GM04504 (cell line): ENCODE measurements at regions not wholly inside any gene's neighbourhood (a gene's known extent, or its start where the extent isn't known, plus 50 kb on each side); places are given as distances from the start of the nearest gene placed in this dataset.
"Not testable (repeated sequence)": the region's sequence is repeated elsewhere in the genome, so short reads cannot be mapped to it uniquely, and the experiment has no call there.

Experiments
- DNase-seq: peaks from one replicate; pipeline ENCODE4 v3.0.0-alpha.2; 2012; ENCODE audit warnings: low read depth

DNA sequence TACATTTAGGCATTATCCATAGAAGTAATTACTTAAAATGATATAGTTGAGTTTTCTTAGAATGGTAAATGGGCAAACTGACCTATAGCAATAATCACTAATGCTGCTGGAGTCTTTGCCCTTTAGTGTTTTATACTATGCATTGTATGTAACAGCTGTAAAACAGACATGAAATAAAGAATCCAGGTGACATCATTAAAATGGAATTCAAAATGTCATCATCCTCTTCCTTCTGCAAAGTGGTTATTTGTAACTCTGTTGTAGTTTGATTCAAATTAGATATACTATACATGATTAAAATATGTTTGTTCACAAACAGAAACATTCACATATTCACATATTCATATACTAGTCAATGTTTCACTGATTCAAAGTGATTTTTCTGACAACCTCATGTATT is 598.8 kb downstream of the SLC16A7 start:
- DNase-seq = no peak

DNA sequence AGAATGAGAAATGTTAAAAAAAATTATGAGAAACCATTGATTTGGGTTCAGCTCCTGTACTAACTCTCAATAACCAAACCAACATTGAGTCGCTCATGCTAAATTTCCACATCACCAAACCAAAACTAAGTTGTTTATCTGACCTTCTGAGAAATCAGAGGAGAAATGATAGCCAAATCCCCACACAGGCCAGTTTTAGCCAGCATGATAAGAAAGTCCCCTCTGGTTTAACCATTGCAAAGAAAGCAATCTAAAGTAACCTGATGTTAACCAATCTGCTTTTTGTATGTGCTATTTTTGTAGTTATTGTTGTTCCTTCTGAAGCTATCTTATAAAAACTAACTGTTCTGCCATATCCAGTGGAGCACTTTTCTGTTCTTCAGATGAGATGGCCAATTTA is 599.7 kb downstream of the SLC16A7 start:
- DNase-seq = no peak

DNA sequence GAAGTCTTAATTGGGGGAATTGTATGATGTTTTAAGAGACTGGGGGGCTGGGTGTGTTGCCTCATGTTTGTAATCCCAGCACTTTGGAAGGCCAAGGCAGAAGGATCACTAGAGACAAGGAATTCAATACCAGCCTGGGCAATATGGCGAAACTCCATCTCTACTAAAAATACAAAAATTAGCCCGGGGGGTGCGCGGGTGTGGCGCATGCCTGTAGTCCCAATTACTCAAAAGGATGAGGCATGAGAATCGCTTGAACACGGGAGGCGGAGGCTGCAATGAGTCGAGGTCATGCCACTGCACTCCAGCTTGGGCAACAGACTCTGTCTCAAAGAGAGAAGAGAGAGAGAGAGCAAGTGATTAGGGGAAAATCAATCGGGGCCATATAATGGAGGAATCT is 600.5 kb downstream of the SLC16A7 start:
- DNase-seq = no peak

DNA sequence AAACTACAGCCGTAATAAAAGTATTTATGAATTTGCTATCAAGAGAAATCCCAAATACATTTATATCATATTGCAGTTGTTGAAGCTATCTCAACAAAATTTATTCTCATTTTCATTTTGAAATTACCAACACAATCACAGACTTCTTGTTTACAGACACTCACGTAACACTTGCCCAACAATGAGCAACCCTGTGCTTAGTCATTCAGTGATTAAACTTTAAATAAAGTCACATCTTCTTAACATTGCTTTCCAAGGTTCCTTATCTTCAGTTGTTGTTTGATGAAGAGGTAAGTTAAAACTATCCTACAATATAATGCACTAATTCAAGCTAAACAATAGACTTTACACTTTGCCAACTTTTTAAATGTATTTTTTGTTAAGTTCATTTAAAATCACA is 601.8 kb downstream of the SLC16A7 start:
- no peak for DNase-seq

DNA sequence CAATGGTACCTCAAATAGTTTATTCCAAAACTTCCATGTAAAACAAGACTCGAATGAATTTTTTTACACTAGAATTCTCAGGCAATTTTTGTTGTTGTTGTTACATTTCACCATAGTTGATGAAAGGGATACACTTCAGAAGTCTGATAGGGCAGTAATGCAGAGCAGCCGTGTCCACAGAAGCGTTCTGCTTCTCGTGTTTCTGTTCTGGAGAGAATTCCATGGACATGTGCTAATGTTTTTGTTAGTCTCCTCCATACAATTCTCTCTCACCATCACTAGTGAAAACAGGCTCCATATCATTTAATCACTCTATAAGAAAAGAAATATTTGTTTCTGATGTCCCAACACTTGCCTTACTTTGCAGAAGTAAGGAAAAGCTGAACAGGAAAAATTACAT is 606.1 kb downstream of the SLC16A7 start:
- DNase-seq = no peak

DNA sequence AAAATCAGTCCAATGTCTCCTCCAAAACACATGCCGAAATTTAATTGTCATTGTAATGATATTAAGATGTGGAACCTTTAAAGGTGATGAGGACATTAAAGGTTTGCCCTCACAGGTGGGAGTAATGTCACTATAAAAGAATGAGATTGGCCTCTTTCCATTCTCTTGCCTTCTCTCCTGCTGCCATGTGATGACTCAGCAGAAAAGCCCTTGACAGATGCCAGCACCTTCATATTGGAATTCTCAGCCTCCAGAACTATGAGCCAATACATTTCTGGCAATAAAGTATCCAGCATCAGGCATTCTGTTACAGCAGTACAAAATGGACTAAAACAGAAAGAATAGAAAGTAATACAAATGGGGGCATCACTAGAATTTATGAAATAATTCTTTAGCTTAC is 609.7 kb downstream of the SLC16A7 start:
- no peak for DNase-seq

DNA sequence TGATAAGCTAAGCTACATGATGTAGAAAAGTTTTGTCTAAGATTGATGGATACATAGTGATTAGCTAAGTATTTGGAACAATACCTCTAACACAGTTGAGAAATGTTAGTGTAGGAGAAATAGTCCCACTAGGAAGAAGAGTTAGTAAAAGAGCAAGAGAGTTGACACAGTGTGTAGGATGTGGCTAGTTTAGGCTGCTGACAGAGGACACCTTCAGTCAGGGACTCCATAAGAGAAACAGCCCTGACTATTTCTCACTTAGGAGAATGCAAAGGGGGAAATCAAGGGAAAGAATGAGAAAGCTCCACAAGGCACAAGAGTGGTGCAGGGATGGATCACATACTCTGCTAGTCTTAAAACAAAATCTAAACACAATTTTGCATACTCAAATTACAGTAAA is 613.7 kb downstream of the SLC16A7 start:
- DNase-seq = no peak

DNA sequence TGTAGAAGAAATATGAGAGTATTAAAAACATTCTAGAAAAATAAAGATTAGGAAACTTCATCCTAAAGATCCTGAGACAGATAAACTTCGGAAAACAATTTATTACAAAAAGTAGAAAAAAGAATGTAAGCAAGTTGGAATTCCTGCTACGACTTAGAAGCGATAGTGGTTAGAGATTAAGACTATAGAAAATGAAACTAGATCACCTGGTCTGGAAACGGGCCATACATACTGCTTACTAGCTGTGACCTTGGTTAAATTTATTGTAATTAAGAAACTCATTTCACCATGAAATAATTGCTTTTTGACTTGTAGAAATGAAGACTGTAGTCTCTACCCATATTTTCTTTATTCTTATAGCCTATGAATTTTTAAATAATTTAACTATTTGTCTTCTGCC is 614.1 kb downstream of the SLC16A7 start:
- no peak for DNase-seq

DNA sequence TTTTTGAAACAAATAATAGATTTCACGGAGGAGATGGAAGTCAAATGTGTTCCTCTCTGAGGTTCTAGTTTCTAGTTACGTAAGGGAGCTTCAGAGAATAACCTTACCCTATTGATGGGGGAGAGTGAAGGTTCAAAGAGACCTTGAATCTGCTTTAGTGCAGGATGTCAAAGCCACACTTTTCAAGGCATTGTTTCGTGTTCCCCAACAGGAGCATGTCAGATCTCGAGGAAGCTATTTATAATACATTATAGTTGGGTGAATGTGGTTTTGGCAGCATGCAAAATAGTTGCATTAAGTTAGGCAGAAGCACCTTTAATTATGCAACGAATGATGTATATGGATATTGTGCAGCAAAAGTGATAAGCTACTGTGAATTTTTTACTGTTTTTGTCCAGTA is 614.9 kb downstream of the SLC16A7 start:
- no peak for DNase-seq

DNA sequence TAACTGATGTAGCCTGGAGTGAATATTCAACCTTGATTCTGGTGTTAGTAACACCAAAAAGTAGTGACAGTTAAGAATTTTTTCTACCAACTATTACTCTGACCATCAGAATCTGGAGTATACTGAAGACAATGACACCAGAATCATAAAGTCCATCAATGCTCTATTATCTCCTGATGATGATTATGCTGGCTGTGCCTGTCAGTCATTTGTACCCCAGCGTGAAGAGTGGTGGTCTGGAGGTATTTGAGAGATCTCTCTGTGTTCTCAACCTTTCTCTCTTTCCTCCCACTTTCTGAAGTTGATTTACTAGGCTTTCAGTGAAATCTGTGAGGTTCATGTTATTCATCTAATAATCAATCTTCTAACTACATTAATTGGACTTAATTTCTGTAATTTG is 615.4 kb downstream of the SLC16A7 start:
- no peak for DNase-seq

DNA sequence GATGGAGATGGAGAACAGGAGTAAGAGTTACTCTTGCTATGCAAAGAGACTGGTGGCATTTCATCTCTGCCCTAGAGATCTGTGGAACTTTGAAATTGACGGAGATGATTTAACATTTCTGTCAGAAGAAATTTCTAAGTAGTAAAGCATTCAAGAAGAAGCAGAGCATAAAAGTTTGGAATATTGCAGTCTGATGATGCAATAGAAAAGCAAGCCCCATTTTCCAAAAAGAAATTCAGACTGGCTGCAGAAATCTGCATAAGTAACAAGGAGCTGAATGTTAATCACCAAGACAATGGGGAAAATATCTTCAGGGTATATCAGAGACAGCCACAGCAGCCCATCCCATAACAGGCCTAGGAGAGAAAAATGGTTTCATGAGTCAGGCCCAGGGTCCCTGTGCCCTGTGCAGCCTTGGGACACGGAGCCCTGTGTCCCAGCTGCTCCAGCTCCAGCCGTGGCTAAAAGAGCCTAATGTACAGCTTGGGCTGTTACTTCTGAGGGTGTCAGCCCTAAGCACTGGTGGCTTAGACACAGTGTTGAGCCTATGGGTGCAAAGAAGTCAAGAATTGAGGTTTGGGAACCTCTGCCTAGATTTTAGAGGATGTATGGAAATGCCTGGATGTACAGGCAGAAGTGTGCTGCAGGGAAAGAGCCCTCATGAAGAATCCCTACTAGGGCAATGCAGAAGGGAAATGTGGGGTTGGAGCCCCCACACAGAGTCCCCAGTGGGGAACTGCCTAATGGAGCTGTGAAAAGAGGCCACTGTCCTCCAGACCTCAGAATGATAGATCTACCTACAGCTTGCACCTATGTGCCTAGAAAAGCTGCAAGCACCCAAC is 616.6 kb downstream of the SLC16A7 start:
- DNase-seq = no peak

DNA sequence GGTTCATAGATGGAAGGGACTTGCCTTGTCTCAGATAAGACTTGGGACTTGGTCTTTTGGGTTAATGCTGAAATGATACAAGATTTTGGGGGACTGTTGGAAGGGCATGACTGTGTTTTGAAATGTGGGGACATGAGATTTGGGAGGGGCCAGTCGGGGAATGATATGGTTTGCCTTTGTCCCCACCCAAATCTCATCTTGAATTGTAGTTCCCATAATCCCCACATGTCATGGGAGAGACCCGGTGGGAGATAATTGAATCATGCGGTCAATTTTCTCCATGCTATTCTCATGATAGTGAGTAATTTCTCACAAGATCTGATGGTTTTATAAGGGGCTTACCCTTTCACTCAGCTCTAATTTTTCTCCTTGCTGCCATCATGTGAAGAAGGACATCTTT is 617.4 kb downstream of the SLC16A7 start:
- DNase-seq = not testable (repeated sequence)

DNA sequence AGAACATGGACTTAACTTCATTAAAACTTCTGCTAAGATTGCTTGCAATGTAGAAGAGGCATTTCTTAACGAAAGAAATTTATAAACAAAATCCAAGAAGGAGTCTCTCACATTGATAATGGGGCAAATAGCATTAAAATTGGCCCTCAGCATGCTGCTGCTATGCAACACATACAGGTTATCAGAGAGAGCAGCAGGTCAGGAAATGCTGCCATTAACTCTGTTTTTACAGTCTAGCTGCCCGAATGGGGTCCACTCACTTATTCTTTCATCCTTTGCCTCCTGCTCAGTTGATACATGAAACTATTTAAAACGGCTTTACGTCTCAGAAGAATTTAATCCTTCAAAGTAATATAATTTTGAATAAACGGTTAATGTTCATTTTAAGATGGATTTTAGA is 620.4 kb downstream of the SLC16A7 start:
- DNase-seq = no peak

DNA sequence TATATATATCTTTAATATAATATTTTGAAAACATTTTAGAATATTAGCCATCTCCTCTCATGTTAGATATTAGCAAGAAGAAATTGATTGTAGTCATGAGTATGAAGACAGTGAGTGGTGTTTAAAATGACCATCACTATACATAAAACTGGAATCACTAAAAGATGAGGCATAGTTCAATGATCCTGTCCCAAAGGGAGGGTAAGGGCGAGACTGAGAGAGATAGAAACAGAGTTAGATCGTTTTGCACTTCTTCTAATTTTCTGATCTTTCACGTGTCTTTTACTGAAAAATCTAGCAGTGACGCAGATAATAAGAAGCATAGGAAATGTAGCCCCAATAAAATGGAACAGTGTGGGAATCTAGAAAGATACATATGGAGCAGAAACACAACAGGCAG is 627.4 kb downstream of the SLC16A7 start:
- no peak for DNase-seq

DNA sequence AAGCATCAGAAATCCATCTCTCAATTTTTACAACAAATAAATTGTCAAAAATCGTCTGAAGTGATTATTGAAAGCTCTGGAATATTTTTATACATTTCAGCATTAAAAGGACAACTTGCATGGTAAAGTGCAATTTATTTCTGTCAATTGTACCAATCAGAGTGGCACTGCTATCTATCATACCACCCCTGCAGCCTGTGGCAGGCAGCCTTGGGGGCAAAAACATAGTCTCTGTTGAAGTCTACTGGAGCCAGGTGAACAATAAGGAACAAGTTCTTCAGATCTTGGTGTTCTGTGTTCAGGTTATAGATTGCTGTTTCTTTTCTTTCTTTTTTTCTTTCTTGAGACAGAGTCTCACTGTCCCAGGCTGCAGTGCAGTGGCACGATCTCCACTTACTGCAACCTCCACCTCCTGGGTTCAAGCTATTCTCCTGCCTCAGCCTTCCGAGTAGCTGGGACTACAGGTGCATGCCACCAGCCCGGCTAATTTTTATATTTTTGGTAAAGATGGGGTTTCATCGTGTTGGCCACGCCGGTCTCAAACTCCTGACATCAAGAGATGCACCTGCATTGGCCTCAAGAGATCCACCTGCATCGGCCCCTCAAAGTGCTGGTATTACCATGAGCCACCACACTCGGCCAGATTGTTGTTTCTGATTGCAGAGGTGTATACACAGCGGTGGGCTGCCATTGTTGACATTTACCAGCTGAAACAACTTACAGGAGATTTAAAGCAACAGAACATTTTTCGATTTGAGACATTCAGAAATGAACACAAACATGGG is 629.6 kb downstream of the SLC16A7 start:
- DNase-seq = no peak

DNA sequence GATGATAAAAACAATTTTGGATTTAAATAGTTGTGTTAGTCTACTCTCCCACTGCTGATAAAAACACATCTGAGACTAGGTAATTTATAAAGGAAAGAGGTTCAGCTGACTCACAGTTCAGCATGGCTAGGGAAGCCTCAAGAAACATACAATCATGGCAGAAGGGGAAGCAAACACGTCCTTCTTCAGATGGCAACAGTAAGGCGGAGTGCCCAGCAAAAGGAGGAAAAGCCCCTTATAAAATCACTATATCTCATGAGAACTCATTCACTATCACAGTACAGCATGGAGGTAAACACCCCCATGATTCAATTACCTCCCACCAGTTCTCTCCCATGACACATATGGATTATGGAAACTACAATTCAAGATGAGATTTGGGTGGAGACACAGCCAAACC is 632.1 kb downstream of the SLC16A7 start:
- no peak for DNase-seq

DNA sequence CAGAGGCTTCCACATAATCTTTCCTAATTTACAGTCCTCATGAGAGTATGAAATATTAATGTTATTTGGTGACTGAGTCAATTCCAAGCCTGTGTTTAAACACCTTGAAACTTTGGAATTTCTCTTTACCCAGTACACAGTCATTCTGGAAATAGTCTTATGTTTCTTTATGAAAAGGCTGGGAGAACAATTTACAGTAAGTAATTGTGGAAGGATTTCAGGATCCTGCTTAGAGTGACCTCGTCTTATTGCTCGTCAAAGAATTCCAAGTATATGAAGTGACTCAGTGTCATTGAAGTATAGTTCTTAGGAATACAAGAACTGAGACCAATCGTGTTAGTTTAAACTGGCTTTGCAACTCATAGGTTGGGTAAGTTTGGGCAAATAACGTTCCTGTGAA is 634.2 kb downstream of the SLC16A7 start:
- no peak for DNase-seq

DNA sequence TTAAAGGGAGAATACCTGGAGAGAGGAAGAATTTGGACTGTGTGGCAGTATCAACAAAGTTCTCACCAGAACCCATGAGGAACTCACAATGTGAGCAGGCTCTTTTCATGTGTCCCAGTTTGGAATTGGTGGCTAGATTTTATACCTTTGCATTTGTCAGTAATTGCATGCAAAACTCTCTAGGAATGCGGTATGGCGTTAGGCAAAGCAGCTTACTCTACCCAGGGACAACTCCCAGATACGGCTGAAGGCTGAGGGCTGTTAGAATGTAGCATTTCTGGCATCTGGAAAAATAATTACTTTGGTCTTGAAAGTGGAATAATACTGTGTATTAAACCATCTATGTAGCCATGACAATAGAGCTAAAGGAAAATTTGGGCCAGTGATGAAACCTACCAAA is 635.5 kb downstream of the SLC16A7 start:
- DNase-seq = no peak

DNA sequence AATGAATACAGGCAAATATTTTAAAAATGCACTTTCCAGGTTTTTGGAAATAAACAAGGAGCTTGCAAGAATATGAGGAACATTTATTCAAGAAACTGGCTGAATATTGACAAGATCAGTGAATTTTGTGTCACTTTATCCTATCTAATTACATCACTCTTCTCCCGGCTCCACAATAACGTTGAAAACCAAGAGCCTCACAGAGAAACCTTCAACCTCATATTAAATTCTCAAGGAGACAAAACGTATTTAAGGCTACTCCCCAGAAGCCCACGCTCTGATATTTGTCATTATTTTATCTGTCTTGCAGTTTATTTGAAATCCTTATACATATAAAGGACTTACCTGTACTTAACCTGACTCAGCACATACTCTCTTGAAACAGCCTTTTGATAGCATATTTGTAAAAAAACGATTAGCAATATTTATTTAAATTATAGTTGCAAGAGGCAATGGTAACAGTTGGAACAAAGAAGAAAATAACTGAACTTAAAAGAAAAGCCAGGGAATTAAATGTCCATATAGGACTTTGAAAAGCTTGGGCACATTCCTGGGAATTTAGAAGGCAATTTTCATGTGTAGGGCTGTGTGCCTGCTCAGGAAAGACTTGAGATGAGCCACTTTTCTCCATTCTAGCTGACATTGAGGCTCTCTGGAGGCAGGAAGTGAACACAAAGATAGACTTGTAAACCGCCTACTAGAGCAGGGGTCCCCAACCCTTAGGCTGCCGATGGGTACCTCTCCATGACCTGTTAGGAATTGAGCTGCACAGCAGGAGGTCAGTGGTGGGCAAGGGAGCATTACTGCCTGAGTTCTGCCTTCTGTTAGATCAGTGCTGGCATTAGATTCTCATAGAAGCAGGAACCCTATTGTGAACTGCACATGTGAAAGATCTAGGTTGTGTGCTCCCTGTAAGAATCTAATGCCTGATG is 636.4 kb downstream of the SLC16A7 start:
- DNase-seq = no peak

DNA sequence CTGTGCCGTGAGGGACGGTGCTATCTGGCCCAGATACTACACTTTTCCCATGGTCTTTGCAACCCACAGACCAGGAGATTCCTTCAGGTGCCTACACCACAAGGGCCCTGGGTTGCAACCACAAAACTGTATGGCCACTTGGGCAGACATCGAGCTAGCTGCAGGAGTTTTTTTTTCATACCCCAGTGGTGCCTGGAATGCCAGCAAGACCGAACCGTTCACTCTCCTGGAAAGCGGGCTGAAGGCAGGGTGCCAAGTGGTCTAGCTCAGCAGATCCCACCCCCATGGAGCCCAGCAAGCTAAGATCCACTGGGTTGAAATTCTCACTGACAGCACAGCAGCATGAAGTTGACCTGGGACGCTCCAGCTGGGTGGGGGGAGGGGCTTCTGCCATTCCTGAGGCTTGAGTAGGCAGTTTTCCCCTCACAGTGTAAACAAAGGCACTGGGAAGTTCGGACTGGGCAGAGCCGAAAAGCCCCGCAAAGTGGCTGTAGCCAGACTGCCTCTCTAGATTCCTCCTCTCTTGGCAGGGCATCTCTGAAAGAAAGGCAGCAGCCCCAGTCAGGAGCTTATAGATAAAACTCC is 638.9 kb downstream of the SLC16A7 start:
- DNase-seq = not testable (repeated sequence)

DNA sequence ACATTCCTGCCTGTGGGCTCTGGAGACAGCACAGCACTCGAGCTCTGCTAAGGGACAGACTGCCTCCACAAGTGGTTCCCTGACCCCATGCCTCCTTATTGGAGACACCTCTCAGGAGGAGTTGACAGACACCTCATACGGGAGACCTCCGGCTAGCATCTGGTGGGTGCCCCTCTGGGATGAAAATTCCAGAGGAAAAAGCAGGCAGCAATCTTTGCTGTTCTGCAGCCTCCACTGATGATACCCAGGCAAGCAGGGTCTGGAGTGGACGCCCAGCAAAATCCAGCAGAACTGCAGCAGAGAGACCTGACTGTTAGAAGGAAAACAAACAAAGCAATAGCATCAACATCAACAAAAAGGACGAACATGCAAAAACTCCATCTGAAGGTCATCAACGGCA is 639.4 kb downstream of the SLC16A7 start:
- DNase-seq = no peak

DNA sequence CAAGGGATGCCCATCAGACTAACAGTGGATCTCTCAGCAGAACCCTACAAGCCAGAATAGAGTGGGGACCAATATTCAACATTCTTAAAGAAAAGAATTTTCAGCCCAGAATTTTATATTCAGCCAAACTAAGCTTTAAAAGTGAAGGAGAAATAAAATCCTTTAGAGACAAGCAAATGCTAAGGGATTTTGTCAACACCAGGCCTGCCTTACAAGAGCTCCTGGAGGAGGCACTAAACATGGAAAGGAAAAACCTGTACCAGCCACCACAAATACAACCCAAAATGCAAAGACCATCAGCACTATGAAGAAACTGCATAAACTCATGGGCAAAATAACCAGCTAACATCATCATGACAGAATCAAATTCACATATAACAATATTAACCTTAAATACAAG is 640.6 kb downstream of the SLC16A7 start:
- not testable (repeated sequence) for DNase-seq
